ENCODE measurements at regions not wholly inside any gene's neighbourhood (a gene's known extent, or its start where the extent isn't known, plus 50 kb on each side); places are given as distances from the start of the nearest gene placed in this dataset.
"Not testable (repeated sequence)": the region's sequence is repeated elsewhere in the genome, so short reads cannot be mapped to it uniquely, and the experiment has no call there.

DNA sequence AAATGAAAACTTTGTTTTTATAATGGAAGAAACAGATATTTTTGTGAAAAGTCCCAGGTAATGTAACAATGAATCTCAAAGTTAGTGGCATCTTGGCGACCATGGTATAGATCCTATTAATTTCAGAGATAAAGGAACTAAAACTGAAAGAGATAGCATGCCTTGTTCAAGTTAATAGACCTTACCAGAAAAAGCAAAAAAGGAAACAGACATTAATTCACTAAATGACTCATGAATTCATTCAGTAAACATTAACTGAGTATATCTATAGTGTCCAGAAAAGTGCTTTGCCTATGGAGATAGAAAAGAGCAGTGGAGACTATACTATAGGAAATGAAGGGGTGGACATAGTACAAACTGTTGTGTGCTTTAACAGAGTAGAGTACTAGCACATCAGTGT, 763.3 kb downstream of the TRIB2 start:
- no peak for DNase-seq

DNA sequence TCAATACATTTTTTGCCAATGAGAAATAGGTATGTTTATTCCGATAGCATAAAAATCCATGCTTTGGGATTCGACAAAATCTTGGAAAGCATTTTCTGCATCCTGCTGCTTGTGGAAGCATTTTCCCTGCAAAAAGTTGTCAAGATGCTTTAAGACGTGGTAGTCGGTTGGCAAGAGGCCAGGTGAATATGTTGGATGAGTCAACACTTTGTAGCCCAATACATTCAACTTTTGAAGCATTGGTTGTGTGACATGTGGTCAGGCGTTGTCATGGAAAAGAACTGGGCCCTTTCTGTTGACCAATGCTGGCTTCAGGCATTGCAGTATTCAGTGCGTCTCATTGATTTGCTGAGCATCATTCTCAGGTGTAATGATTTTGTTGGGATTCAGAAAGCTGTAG, 764.5 kb downstream of the TRIB2 start:
- no peak for DNase-seq

DNA sequence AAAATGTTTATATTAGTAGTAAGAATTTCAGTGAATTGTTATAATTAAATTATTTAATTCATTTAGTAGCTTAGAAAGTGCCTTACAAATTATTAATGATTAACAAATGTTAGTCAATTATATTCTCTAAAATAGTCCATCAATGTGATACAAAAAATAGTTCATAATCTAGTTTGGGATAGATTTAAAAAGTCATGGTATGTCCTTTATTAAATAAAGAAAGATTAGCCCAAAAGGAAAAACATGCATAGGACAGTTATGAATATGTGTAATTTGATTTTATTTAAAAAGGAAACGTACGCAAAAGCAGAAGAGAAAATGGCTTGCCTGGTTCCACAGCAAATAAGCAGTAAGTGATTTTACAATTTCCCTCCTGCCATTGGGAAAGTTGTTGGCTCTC, 768.5 kb downstream of the TRIB2 start:
- no peak for DNase-seq

DNA sequence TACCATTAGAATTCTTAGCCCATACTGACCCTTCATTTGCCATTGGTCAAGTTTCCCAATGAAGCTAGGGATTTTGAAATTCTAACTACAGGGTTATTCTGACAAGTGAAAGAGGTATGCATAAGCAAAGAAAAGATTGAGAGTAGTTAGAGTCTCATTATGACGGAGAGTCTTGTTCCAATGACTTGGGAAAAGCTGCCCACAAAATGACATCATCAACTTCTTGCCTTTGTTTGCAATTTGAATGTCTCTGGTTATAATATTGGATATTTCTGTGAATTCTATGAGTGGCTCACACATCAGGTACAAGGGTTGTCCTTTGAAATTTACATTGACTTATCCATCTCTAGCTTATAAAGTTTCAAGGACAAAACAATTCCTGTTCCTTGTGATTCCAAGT, 772.2 kb downstream of the TRIB2 start:
- no peak for DNase-seq

DNA sequence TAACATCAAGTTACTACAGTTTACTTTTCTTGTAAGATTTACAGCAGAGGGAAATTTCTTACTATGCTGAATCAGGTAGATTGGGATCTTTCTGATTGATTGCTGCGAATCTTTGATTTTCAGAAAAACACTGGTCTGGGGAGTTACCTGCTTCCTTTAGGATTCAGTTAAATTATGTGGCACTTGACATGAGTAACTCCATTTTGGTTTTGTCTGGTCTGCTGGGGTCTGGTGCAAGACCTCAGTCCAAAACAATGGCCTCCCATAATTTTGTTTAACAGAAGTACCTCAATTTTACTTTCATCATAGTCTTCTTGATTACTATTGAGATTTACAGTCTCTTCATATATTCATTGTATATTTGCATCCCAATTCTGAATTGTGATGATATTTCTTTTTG, 775.5 kb downstream of the TRIB2 start:
- no peak for DNase-seq

DNA sequence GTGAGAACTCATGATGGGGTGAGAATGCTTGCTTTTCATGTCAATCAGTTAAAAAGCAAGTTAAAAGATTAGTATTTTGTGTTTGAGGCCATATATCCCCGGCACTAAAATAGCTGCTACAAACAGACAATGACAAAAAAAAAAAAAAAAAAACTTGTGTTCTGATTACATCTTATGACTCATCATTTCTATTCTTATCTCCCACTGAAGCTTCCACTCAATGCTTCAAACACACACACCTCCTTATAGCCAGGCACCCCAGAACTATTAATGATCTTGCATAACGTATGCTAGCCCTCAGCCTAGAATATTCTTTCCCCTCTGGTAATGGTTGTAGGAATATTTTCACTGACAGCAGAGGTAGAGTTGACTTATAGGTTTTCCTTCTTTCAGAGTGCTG, 778.3 kb downstream of the TRIB2 start:
- DNase-seq: no peak

DNA sequence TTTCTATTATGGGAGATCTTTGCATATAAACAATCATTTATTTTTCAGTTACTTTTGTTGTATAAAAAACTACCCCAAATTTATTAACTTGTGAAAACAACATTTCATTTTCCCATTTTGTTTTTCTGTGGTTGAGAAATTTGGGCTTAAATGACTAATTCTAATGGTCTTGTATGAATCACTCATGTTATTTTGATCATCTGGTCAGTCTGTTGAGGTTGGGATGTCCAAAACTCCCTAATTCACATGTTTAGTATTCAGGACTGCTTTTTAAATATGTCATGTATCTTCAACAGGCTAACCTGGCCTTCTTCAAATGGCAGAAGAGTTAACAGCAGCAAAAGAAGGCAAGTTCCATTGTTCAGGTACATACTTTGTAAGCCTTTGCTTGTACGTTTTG, 788.1 kb downstream of the TRIB2 start:
- no peak for DNase-seq

DNA sequence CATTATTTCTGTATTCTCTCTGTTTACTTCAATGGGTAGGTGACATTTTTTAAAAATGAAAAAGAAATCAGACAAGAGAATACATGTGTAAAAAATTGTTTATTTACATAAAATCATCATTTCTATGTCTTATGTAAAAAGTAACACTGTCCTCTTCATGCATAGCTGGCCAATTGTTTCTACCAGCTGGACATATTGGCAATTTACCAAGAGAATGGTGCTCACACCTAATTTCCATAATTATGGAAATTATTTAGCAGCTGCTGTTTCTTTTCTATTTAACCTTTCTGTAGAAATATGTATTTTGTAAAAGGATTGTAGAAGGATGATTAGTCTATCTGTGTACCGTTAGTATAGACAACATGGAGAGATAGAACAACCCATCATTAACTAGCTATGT, 791.9 kb downstream of the TRIB2 start:
- DNase-seq: no peak

DNA sequence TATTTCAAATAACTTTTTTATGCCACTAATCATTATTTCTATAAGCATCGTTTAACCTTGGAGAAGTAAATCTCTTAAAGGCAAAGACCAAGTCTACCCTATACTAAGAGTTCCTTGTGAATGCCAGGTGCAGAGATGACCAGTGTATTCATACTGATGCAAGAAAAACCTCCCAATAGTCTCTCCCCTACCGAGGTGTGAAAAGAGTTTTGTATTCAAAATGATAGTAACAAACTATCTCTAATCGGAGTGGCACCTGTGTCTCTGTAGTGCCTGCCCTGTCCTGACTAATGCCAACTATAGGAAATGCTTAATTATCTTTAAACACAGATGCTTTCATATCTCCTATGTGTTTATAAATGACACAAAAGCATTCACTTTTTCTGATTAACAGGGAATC, 798.5 kb downstream of the TRIB2 start:
- no peak for DNase-seq

DNA sequence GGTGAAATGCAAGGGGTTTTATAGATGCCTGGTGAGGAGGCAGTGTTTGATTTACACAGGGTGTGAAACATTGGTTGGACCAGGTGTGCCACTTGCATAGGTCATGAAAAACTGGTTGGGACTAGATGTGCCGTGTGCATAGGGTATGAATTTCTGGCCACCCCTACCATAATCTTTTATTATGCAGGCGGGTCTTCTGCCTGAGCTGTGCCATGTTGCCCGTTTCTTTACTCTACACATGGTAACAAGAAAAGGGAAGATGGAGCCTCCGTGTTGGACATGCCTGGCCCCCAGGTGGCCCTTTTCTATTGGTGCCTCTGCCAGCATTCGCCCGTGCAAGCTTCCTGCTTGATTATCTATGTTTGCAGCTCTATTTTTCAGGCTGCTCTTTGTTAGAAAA, 805.4 kb downstream of the TRIB2 start:
- DNase-seq: no peak

DNA sequence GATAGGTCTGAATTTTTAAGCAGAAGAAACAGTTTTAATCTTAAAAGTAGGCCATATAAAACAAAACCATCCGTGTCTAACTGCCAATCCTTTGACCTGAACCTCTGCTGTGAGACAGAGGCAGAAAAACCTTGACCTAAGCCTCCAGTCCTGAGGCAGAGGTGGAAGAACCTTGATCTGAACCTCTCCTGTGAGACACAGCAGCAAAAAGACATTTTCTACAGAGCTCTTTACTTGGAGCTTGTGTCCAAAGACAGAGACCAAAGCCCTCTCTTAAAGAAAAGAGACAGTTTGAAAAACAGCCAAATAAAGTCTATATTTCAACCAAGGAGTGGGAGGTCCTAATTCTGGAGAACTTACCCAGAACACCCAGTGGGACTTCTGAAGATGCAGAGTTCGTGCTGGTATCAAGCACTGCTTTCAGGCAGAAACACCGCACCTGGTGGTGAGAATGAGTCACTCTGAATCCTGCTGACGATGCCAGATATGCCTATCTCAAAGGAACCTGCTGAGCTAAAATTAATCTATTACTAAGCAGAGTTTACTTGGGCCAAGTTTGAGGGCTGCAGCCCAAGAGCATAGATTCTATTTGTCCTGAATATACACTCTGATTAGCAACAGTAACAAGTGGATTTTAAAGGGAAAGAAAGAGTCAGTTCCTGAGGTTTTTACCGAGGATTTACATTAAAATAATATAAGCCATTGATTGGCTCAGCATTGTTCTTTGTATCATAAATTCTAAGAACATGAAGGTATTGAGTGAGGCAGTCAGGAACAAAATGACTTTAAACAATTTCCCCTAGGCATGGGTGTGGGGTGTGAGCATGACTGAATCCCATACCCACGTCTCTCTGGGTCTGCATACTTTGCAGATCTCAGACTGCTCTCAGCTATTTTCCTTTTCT, 806.4 kb downstream of the TRIB2 start:
- DNase-seq: no peak

DNA sequence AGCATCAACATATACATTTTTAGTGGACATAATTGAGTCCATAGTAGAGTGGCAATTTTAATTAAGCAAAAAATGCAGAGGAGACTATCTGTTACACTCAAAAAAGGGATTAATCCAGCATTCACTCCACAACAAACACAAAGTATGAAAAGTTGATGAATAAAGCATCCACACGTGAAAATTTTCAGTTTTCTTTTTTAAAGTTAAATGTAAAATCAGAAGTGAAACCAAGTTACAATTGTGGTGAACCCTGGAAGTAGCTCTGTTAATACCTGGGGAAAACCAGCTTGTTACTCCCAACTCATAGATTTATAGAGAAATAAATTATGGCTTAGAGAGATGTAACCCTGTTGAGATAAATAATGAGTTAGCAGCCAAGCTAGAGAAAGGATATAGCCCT, 807.8 kb downstream of the TRIB2 start:
- no peak for DNase-seq

DNA sequence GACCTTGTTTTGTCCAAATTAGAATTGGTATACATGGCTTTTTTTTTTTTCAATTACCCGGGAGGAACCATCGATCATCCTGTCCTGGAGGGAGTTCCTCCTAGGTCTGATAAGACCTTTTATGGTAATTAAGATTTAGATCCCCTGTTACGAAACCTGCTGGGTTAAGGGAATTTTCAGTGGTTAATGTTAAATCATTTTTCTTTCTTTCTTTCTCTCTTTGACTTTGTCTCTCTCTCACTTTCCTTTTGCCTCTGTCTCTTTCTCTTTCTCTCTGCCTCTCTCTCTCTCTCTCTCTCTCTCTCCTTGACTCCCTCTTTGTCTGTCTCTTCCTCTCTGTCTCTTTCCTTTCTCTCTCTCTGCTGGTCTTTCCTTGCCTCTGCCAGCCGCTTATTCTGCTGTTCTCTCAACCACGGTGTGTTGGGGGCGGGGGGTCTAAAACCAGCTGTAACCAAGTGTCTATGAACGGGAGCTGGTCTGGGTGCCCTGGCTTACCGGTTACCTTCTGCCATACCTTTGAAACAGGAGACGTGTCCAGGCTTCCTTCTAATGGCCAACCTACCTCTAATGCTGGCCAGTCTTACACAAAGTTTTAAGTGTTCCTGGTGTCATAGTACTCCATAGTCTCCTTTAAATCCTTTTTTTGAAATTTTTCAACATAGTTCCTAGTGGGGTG, 815.1 kb downstream of the TRIB2 start:
- not testable (repeated sequence) for DNase-seq

DNA sequence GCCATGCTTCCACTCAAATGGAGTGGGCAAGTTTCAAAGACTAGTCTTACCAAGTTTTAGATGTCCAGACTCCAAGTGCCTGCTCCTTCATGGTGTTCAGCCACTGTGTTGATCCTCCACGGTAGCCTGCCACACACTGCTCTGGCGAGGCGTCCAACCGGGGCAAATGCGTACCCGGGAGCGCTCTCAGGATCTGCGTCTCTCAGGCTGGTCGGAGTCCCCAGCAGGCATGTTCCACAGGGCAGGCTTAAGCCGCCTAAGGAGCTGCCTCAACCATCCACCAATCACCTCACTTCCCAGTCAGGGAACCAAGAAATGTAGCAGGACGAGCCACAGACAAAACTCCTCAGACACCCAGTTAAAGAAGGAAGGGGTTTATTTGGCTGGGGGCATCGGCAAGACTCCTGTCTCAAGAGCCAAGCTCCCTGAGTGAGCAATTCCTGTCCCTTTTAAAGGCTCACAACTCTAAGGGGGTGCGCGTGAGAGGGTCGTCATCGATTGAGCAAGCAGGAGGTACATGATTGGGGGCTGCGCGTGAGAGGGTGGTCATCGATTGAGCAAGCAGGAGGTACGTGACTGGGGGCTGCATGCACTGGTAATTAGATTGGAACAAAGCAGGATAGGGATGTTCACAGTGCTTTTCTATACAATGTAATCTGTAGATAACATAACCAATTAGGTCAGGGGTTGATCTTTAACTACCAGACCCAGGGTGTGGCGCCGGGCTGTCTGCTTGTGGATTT, 816.2 kb downstream of the TRIB2 start:
- DNase-seq: not testable (repeated sequence)

DNA sequence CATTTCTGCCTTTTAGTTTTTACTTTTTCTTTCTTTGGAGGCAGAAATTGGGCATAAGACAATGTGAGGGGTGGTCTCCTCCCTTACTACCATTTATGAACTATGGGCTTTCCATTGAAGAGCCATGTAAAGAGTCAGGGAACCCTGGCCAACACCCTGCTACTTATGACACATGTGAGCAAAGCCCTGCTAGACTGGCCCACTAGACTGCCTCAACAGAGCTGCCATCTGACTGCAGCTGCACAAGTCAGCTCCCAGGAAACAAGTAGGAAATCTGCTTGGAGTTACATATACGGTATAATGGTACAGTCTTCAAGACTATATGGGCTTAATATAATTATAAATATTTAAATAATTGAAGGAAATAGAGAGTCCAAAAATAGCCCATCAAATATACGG, 816.8 kb downstream of the TRIB2 start:
- DNase-seq: no peak

DNA sequence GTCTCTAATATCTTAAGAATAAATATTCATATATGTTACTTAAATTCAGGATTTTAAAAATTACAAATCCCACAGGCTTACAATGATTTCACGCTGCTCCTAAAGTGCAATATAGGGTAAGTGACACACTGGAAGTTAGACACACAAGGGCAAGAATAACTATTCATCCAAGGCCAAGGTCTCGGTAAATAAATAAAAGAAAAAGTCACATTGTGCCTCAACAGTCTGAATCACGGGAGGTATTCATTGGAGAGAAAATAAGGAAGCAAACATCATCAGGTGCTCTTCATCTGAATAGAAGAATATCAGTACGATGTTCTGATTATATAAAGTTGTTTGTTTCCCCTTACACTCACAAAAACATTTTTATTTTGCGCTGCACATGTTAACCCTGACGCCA, 820.2 kb downstream of the TRIB2 start:
- no peak for DNase-seq

DNA sequence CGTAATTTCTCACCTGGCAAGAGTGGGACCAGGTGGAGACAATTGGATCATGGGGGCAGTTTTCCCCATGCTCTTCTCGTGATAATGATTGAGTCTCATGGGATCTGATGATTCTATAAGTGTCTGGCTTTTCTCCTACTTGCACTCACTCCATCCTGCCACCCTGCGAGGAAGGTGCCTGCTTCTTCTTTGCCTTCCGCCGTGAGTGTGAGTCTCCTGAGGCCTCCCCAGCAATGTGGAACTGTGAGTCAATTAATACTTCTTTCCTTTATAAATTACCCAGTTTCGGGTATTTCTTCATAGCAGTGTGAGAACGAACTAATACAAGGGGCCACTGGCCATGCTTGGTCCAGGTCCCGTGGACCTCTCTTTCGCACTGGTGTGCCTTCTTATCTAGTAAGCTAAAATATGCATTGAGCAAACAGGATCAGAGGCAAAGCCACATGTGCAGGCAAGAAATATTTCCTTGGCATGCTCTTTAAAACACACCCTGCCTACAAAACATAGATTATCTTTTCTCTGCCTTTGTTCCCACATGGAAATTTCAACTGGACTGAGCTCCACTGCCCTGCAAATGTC, 821.1 kb downstream of the TRIB2 start:
- DNase-seq: no peak

DNA sequence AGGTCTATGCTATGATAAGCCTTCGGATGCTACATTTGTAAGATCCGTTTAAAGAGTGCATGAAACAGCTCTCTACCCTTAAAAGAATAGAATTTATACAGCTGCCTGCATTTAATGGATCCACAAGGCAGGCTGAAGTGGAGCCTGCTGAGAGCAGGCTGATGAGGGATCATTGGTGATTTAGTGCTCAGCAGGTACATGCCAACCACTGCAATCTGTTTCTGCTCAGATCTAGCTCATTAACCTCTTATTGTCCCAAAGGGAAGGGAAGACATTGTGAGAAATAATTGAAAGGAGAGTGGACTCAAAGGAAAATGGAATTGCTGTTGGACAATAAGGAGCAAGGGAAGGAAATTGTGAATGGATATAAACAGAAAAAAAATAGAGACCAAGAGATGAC, 822.6 kb downstream of the TRIB2 start:
- DNase-seq: no peak

DNA sequence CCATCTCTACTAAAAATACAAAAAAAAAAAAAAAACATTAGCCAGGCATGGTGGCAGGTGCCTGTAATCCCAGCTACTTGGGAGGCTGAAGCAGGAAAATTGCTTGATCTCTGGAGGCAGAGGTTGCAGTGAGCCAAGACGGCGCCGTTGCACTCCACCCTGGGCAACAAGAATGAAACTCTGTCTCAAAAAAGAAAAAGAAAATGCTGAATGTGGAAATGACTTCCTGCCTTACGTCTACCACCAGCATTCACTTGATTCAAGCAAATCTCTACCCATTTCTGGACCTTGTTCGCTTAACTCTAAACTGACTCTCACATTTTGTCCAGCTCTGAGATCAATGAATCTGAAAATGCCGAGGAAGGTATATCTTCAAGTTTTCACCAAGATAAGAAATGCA, 825.3 kb downstream of the TRIB2 start:
- no peak for DNase-seq

DNA sequence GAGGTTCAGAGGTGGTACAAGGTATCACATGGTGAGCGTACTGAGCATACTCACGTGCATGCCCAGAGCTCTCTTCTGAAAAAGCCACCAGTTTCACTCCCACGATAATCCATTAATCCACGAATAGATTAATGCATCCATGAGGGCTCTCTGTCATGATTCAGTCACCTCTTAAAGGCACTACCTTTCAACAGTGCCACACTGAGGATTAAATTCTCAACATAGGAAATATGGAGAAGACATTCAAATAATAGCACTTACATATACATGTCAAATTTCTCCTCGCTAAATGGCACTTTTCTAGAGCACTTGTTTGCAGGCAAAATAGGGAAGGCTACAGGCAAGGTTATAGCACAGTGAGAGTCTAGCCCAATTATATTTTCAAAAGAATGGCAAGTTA, 825.9 kb downstream of the TRIB2 start:
- DNase-seq: no peak

DNA sequence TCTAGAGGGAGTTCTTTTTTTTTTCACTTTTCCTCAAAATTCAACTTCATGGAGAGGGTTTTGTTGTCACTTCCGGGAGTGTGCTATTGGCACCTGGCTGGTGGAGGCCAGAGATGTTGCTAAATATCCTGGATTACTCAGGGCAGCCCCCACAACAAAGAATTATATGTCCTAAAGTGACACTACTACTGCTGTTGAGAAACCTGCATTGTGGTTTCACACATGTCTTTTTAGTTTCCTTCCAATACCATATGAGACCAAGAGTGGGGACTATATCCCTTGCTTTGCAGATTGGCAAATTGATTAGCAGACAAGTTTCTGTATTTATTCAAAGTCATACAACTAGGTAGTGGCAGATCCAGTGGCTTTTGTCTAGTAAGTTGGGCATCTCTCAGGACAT, 826.8 kb downstream of the TRIB2 start:
- DNase-seq: no peak

DNA sequence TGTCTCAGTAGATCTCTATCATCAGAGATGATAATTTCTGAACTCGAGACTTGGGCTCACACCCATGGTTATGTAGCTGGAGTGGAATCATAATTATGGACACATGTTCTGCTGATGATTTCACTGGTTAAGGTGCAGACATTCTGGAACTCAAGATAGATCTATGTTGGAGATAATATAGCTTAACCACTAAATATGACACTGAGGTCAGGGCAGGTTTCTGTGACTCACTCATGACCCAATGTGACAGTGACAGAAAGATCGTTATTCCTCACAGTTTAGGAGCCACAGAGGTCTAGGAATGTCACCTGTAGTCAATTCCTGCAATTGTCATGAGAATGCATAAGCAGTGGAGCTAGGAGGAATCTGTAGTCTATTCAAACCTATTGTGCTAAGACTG, 828.6 kb downstream of the TRIB2 start:
- DNase-seq: no peak

DNA sequence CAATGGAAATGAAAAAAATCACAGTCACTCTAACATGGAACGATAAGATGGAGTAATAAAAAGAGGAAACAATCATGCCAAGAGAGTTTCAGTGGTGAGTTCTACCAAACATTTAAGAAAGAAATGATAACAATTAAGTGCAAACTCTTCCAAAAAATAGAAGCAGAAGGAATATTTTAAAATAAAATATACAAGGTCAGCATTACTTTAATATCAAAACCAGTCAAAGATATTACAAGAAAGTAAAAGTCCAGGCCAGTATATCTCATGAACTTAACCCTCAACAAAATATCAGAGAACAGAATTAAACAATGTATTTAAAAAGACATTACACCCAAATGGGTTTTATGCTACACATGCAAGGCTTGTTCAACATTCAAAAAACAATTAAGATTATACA, 829.4 kb downstream of the TRIB2 start:
- DNase-seq: no peak

Data from bone marrow (tissue), 2 donors.